ENCODE measurements at regions not wholly inside any gene's neighbourhood (a gene's known extent, or its start where the extent isn't known, plus 50 kb on each side); places are given as distances from the start of the nearest gene placed in this dataset.

DNA sequence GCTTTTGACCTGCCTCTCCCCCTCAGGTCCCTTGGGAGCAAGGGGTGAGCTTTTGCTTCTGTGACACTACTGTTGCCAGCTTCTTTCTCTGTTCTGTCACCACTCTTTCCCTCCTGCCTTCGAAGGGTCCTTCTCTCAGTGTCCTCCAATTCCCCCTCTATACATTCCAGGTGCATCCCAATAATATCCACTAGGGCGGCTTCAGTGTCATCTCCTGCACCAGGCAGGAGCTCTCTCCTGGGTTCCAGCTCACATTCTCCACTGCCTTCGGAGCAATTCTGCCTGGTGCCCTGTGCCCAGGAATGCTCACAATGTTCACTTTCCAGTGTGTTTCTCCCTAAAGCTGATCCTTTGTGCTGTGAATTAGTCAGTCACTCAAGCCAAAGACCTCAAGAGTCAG, 83.9 kb upstream of the CXCL14 start:
- H3K27me3 ChIP-seq (ENCODE audit: insufficient read depth, low read depth, low read length): no peaks in the 10 kb centered on the region
- H3K4me3 ChIP-seq (ENCODE audit: low read length): no peak overlapping the region
- H3K36me3 ChIP-seq (ENCODE audit: insufficient read depth, low read length): no peaks in the 10 kb centered on the region
- no peak overlapping the region for H2AFZ ChIP-seq (ENCODE audit: low read depth, low read length)
- no peak overlapping the region for H3K27ac ChIP-seq (ENCODE audit: low read length)
- H3K9ac ChIP-seq (ENCODE audit: low read length): no peak overlapping the region
- TF ChIP-seq, protein P1, sequence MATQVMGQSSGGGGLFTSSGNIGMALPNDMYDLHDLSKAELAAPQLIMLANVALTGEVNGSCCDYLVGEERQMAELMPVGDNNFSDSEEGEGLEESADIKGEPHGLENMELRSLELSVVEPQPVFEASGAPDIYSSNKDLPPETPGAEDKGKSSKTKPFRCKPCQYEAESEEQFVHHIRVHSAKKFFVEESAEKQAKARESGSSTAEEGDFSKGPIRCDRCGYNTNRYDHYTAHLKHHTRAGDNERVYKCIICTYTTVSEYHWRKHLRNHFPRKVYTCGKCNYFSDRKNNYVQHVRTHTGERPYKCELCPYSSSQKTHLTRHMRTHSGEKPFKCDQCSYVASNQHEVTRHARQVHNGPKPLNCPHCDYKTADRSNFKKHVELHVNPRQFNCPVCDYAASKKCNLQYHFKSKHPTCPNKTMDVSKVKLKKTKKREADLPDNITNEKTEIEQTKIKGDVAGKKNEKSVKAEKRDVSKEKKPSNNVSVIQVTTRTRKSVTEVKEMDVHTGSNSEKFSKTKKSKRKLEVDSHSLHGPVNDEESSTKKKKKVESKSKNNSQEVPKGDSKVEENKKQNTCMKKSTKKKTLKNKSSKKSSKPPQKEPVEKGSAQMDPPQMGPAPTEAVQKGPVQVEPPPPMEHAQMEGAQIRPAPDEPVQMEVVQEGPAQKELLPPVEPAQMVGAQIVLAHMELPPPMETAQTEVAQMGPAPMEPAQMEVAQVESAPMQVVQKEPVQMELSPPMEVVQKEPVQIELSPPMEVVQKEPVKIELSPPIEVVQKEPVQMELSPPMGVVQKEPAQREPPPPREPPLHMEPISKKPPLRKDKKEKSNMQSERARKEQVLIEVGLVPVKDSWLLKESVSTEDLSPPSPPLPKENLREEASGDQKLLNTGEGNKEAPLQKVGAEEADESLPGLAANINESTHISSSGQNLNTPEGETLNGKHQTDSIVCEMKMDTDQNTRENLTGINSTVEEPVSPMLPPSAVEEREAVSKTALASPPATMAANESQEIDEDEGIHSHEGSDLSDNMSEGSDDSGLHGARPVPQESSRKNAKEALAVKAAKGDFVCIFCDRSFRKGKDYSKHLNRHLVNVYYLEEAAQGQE (IDR thresholded peaks at IDR 0.05; ENCODE audit: borderline replicate concordance): no peak
- TF ChIP-seq, protein P2, sequence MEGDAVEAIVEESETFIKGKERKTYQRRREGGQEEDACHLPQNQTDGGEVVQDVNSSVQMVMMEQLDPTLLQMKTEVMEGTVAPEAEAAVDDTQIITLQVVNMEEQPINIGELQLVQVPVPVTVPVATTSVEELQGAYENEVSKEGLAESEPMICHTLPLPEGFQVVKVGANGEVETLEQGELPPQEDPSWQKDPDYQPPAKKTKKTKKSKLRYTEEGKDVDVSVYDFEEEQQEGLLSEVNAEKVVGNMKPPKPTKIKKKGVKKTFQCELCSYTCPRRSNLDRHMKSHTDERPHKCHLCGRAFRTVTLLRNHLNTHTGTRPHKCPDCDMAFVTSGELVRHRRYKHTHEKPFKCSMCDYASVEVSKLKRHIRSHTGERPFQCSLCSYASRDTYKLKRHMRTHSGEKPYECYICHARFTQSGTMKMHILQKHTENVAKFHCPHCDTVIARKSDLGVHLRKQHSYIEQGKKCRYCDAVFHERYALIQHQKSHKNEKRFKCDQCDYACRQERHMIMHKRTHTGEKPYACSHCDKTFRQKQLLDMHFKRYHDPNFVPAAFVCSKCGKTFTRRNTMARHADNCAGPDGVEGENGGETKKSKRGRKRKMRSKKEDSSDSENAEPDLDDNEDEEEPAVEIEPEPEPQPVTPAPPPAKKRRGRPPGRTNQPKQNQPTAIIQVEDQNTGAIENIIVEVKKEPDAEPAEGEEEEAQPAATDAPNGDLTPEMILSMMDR (IDR thresholded peaks at IDR 0.05; ENCODE audit: poor library complexity, severe bottlenecking): no peak
- TF ChIP-seq EZH2 (IDR thresholded peaks at IDR 0.05; ENCODE audit: borderline replicate concordance, insufficient read depth, low read length, poor library complexity, severe bottlenecking): no peak
- no peak for TF ChIP-seq TAF1 (IDR thresholded peaks at IDR 0.05; ENCODE audit: low read depth)
- no peak for TF ChIP-seq POLR2AphosphoS5 (IDR thresholded peaks at IDR 0.05)
- no peak for TF ChIP-seq EP300 (conservative IDR thresholded peaks at IDR 0.05; ENCODE audit: poor library complexity, severe bottlenecking)
- H3K4me2 ChIP-seq (ENCODE audit: low read length): no peak overlapping the region
- no peaks in the 10 kb centered on the region for H3K79me2 ChIP-seq (replicated peaks; ENCODE audit: insufficient read depth, low read length)
- no peaks in the 10 kb centered on the region for H3K9me2 ChIP-seq (ENCODE audit: insufficient read depth, low read length)
- no peaks in the 10 kb centered on the region for H3K9me3 ChIP-seq (ENCODE audit: low read length)
- H3F3A ChIP-seq (ENCODE audit: insufficient read depth, low read length, poor library complexity, severe bottlenecking): no peaks in the 10 kb centered on the region
- no peaks in the 10 kb centered on the region for H4K20me1 ChIP-seq (ENCODE audit: insufficient read depth)

DNA sequence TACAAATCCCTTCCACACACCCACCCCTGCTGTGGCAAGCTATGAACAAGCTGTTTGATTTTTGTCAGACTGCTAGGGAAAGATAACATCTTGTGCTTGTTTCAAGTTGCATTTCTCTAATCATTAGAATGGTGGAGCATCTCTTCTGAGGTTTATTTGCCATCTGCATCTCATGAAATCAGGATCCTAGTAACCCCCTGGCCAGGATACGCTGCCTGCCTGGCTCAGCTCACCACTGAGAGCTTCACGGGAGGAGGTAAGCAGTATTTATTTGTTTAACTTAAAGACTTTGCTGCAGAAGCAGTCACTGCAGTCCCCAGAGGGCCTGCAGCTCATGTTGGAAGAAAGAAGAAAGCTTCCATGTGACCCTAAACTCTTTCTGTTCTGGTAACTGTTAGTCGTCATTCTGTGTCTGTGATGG, 83.3 kb upstream of the CXCL14 start:
- Histone ChIP-seq H3K9me2 (ENCODE audit: insufficient read depth, low read length) (no peaks in the 10 kb centered on the region), H3K36me3 (ENCODE audit: insufficient read depth, low read length) (no peaks in the 10 kb centered on the region), H3K27ac (ENCODE audit: low read length) (no peak overlapping the region), H3K79me2 (replicated peaks; ENCODE audit: insufficient read depth, low read length) (no peaks in the 10 kb centered on the region), H3K27me3 (ENCODE audit: insufficient read depth, low read depth, low read length) (no peaks in the 10 kb centered on the region), H3F3A (ENCODE audit: insufficient read depth, low read length, poor library complexity, severe bottlenecking) (no peaks in the 10 kb centered on the region), H2AFZ (ENCODE audit: low read depth, low read length) (no peak overlapping the region), H3K4me2 (ENCODE audit: low read length) (no peak overlapping the region), H3K4me3 (ENCODE audit: low read length) (no peak overlapping the region), H4K20me1 (ENCODE audit: insufficient read depth) (no peaks in the 10 kb centered on the region), H3K9me3 (ENCODE audit: low read length) (no peaks in the 10 kb centered on the region), H3K9ac (ENCODE audit: low read length) (no peak overlapping the region)
- no peak for TF ChIP-seq MXI1 (conservative IDR thresholded peaks at IDR 0.05; ENCODE audit: poor library complexity, severe bottlenecking)
- TF ChIP-seq, protein P1 (IDR thresholded peaks at IDR 0.05; ENCODE audit: borderline replicate concordance): no peak
- TF ChIP-seq EP300 (conservative IDR thresholded peaks at IDR 0.05; ENCODE audit: poor library complexity, severe bottlenecking): no peak
- no peak for TF ChIP-seq POLR2AphosphoS5 (IDR thresholded peaks at IDR 0.05)
- no peak for TF ChIP-seq SMC3 (conservative IDR thresholded peaks at IDR 0.05; ENCODE audit: poor library complexity)
- TF ChIP-seq TAF1 (IDR thresholded peaks at IDR 0.05; ENCODE audit: low read depth): no peak
- TF ChIP-seq, protein P2 (IDR thresholded peaks at IDR 0.05; ENCODE audit: poor library complexity, severe bottlenecking): no peak
- TF ChIP-seq EZH2 (IDR thresholded peaks at IDR 0.05; ENCODE audit: borderline replicate concordance, insufficient read depth, low read length, poor library complexity, severe bottlenecking): no peak
- TF ChIP-seq RAD21 (conservative IDR thresholded peaks at IDR 0.05): no peak

Data from neural cell (in vitro differentiated cells).